ENCODE measurements at regions not wholly inside any gene's neighbourhood (a gene's known extent, or its start where the extent isn't known, plus 50 kb on each side); places are given as distances from the start of the nearest gene placed in this dataset.

DNA sequence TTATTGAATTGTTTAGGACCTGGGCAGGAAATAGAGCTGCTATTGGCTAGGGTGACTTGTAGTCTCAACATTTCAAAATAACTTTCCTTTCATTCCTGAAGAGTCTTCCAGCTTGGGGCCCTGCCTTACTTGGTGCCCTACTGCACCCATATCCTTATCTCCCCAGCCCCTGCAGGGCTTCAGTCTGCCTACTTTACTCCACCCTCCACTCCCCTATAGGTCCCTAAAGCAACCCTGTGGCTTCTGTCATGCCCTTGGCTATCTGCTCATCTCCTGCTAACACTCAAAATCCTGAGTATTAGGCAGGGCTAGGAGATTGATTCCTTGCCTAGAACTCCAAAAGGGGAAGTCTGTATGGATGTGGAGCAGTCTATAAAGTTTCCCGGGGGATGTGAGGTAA is 57.6 kb upstream of the PRKG2 start:
- in situ Hi-C loops (cut with MboI; ENCODE audit: low pct_unique_long_range_greater_than_20kb, low sequenced_read_pairs, unreplicated experiment) = no loop called here
- TF ChIP-seq, protein P1, sequence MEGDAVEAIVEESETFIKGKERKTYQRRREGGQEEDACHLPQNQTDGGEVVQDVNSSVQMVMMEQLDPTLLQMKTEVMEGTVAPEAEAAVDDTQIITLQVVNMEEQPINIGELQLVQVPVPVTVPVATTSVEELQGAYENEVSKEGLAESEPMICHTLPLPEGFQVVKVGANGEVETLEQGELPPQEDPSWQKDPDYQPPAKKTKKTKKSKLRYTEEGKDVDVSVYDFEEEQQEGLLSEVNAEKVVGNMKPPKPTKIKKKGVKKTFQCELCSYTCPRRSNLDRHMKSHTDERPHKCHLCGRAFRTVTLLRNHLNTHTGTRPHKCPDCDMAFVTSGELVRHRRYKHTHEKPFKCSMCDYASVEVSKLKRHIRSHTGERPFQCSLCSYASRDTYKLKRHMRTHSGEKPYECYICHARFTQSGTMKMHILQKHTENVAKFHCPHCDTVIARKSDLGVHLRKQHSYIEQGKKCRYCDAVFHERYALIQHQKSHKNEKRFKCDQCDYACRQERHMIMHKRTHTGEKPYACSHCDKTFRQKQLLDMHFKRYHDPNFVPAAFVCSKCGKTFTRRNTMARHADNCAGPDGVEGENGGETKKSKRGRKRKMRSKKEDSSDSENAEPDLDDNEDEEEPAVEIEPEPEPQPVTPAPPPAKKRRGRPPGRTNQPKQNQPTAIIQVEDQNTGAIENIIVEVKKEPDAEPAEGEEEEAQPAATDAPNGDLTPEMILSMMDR (IDR thresholded peaks at IDR 0.05; ENCODE audit: extremely low read depth, insufficient read depth, missing control alignments) = no peak
- no peak for DNase-seq (ENCODE audit: low spot score)
